ENCODE measurements at regions not wholly inside any gene's neighbourhood (a gene's known extent, or its start where the extent isn't known, plus 50 kb on each side); places are given as distances from the start of the nearest gene placed in this dataset.

DNA sequence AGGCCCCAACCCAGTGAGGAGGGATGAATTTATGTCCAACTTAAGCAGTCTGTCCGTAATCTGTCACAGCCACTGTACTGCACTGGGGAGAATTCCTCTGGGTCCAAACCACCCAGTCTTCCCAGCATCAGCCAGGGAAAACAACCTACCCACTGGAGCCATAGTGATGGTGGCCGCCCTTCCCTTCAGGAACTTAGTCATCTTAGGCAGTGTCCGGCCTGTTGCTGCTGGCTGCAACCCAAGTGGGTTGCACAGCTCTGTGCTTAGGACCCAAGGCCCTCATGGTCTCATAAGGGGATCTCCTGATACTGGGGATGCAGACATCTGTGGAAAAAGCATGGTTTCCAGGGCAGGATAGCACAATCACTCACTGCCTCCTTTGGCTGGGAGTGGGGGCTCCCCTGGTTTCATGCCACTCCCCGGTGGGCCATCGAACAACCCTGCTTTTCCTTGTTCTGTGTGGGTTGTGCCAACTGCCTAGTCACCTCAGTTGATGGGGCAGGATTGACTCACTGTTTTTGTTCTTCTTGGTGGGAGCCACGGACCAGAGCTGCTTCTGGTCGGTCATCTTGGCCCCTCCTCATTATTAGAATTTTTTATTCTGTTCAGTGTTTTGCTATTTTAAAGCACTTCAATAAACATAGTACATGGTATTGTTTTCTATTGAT is 591.9 kb downstream of the DOK5 start:
- TF ChIP-seq, protein P1, sequence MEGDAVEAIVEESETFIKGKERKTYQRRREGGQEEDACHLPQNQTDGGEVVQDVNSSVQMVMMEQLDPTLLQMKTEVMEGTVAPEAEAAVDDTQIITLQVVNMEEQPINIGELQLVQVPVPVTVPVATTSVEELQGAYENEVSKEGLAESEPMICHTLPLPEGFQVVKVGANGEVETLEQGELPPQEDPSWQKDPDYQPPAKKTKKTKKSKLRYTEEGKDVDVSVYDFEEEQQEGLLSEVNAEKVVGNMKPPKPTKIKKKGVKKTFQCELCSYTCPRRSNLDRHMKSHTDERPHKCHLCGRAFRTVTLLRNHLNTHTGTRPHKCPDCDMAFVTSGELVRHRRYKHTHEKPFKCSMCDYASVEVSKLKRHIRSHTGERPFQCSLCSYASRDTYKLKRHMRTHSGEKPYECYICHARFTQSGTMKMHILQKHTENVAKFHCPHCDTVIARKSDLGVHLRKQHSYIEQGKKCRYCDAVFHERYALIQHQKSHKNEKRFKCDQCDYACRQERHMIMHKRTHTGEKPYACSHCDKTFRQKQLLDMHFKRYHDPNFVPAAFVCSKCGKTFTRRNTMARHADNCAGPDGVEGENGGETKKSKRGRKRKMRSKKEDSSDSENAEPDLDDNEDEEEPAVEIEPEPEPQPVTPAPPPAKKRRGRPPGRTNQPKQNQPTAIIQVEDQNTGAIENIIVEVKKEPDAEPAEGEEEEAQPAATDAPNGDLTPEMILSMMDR (IDR thresholded peaks at IDR 0.05): no peak
- no peak for TF ChIP-seq POLR2A (IDR thresholded peaks at IDR 0.05)
